ENCODE measurements at regions not wholly inside any gene's neighbourhood (a gene's known extent, or its start where the extent isn't known, plus 50 kb on each side); places are given as distances from the start of the nearest gene placed in this dataset.

GRCh38 chr9:104276709-104277245, 182.7 kb downstream of the SMC2 start:
- Mint-ChIP-seq H3K27me3 (ENCODE audit: unreplicated experiment) (peaks cover 2% of the 10 kb centered on the region), H3K36me3 (ENCODE audit: unreplicated experiment) (peaks cover 4% of the 10 kb centered on the region), H3K27ac (ENCODE audit: unreplicated experiment) (no peak overlapping the region), H3K4me3 (ENCODE audit: unreplicated experiment) (no peak overlapping the region), H3K4me1 (ENCODE audit: low read depth, unreplicated experiment) (no peaks in the 10 kb centered on the region), H3K9me3 (ENCODE audit: unreplicated experiment) (no peaks in the 10 kb centered on the region)
- TF ChIP-seq CTCF (IDR thresholded peaks at IDR 0.05; ENCODE audit: partially characterized antibody, unreplicated experiment), result no peak
- no peak for DNase-seq

- Mint-ChIP-seq H3K9me3 (ENCODE audit: unreplicated experiment) (no peaks in the 10 kb centered on the region), H3K4me1 (ENCODE audit: low read depth, unreplicated experiment) (no peaks in the 10 kb centered on the region)
- no peak for DNase-seq
Measured at GRCh38 chr9:104278929-104279496, 184.9 kb downstream of the SMC2 start.

GRCh38 chr9:104279535-104280177, 185.5 kb downstream of the SMC2 start:
- TF ChIP-seq CTCF (IDR thresholded peaks at IDR 0.05; ENCODE audit: partially characterized antibody, unreplicated experiment), result no peak
- Mint-ChIP-seq H3K4me3 (ENCODE audit: unreplicated experiment) (no peak overlapping the region), H3K9me3 (ENCODE audit: unreplicated experiment) (no peaks in the 10 kb centered on the region), H3K36me3 (ENCODE audit: unreplicated experiment) (peaks cover 4% of the 10 kb centered on the region), H3K27ac (ENCODE audit: unreplicated experiment) (no peak overlapping the region), H3K27me3 (ENCODE audit: unreplicated experiment) (peaks cover 2% of the 10 kb centered on the region), H3K4me1 (ENCODE audit: low read depth, unreplicated experiment) (no peaks in the 10 kb centered on the region)
- no peak for DNase-seq

More at GRCh38 chr9:104278929-104279496, 184.9 kb downstream of the SMC2 start:
- H3K27ac Mint-ChIP-seq (ENCODE audit: unreplicated experiment), result no peak overlapping the region
- H3K4me3 Mint-ChIP-seq (ENCODE audit: unreplicated experiment), result no peak overlapping the region
- TF ChIP-seq CTCF (IDR thresholded peaks at IDR 0.05; ENCODE audit: partially characterized antibody, unreplicated experiment), result no peak
- H3K27me3 Mint-ChIP-seq (ENCODE audit: unreplicated experiment), result peaks cover 2% of the 10 kb centered on the region
- peaks cover 4% of the 10 kb centered on the region for H3K36me3 Mint-ChIP-seq (ENCODE audit: unreplicated experiment)

GRCh38 chr9:104280178-104280560, 186.1 kb downstream of the SMC2 start:
- DNase-seq, result no peak
- Mint-ChIP-seq H3K27me3 (ENCODE audit: unreplicated experiment) (peaks cover 2% of the 10 kb centered on the region), H3K36me3 (ENCODE audit: unreplicated experiment) (peaks cover 4% of the 10 kb centered on the region), H3K27ac (ENCODE audit: unreplicated experiment) (no peak overlapping the region), H3K4me3 (ENCODE audit: unreplicated experiment) (no peak overlapping the region), H3K9me3 (ENCODE audit: unreplicated experiment) (no peaks in the 10 kb centered on the region), H3K4me1 (ENCODE audit: low read depth, unreplicated experiment) (no peaks in the 10 kb centered on the region)
- no peak for TF ChIP-seq CTCF (IDR thresholded peaks at IDR 0.05; ENCODE audit: partially characterized antibody, unreplicated experiment)

GRCh38 chr9:104280711-104281110, 186.6 kb downstream of the SMC2 start:
- no peak for TF ChIP-seq CTCF (IDR thresholded peaks at IDR 0.05; ENCODE audit: partially characterized antibody, unreplicated experiment)
- H3K4me3 Mint-ChIP-seq (ENCODE audit: unreplicated experiment), result no peak overlapping the region
- peaks cover 2% of the 10 kb centered on the region for H3K27me3 Mint-ChIP-seq (ENCODE audit: unreplicated experiment)
- H3K27ac Mint-ChIP-seq (ENCODE audit: unreplicated experiment), result no peak overlapping the region
- no peak for DNase-seq
- no peaks in the 10 kb centered on the region for H3K4me1 Mint-ChIP-seq (ENCODE audit: low read depth, unreplicated experiment)
- H3K36me3 Mint-ChIP-seq (ENCODE audit: unreplicated experiment), result peaks cover 4% of the 10 kb centered on the region
- H3K9me3 Mint-ChIP-seq (ENCODE audit: unreplicated experiment), result no peaks in the 10 kb centered on the region
